H1 (cell line): ENCODE measurements at regions not wholly inside any gene's neighbourhood (a gene's known extent, or its start where the extent isn't known, plus 50 kb on each side); places are given as distances from the start of the nearest gene placed in this dataset.
A peak's percentile ranks its signal among the peaks of the same experiment; 100 is the strongest.

Source experiments
- CTCF ChIA-PET: fragments of 300-600 bp; sonication (Branson Sonifier 250); formaldehyde crosslinking; loops from one replicate; lab custom pipeline; 2021; ENCODE audit not compliant: partially characterized antibody; lab: Charles Lee
- POLR2A ChIA-PET: fragments of 300-600 bp; sonication (Branson Sonifier 250); formaldehyde crosslinking; loops from one replicate; lab custom pipeline; 2021; ENCODE audit warnings: inconsistent platforms; ENCODE audit not compliant: partially characterized antibody; lab: Charles Lee
- DNase-seq, 2 experiments: peaks; one replicate each; pipeline versions ENCODE4 v3.0.0 to v3.0.0-alpha.2; 2010 to 2022; ENCODE audit warnings: low spot score in 2 of 2, low read depth in 1 of 2, mixed read lengths in 1 of 2
- FAIRE-seq: peaks from 2 replicates; lab custom pipeline; 2011; peaks lifted over from hg19 to GRCh38; lab: Jason Lieb, UNC
- H2AFZ ChIP-seq: 2 replicates; pipeline ENCODE4 v1.8.1; 2012; ENCODE audit warnings: low read length, inconsistent platforms
- H2AK5ac ChIP-seq: 2 replicates; pipeline ENCODE4 v1.6.1; 2013; ENCODE audit warnings: low read depth, low read length
- H2BK120ac ChIP-seq: replicated peaks from 2 replicates; pipeline ENCODE3; 2013; ENCODE audit warnings: low read depth, low read length, inconsistent platforms
- H2BK12ac ChIP-seq: 2 replicates; pipeline ENCODE4 v1.6.1; 2013; ENCODE audit warnings: low read depth, low read length
- H2BK15ac ChIP-seq: 2 replicates; pipeline ENCODE4 v1.6.1; 2013; ENCODE audit warnings: low read length
- H2BK20ac ChIP-seq: 2 replicates; pipeline ENCODE4 v1.6.1; 2013; ENCODE audit warnings: low read length
- H2BK5ac ChIP-seq: 2 replicates; pipeline ENCODE4 v1.6.1; 2013; ENCODE audit warnings: low read depth, low read length
- H3K14ac ChIP-seq: 2 replicates; pipeline ENCODE4 v1.6.1; 2013; ENCODE audit warnings: inconsistent platforms; ENCODE audit not compliant: insufficient read length
- H3K18ac ChIP-seq: 2 replicates; pipeline ENCODE4 v1.6.1; 2013; ENCODE audit warnings: low read length; ENCODE audit errors: extremely low read depth
- H3K23ac ChIP-seq: 2 replicates; pipeline ENCODE4 v1.6.1; 2013; ENCODE audit warnings: inconsistent platforms; ENCODE audit not compliant: insufficient read length
- H3K23me2 ChIP-seq: 2 replicates; pipeline ENCODE4 v1.6.1; 2013; ENCODE audit warnings: low read depth, low read length
- H3K27ac ChIP-seq: 2 replicates; pipeline ENCODE4 v1.6.1; 2011; ENCODE audit warnings: low read depth, low read length, inconsistent platforms
- H3K27me3 ChIP-seq, 4 experiments: replicated peaks in 1 of 4; 1 replicate in 1 of 4; 2 replicates in 3 of 4; pipeline versions ENCODE4 v1.6.1 to v1.8.1; 2011 to 2013; ENCODE audit warnings: low read length in 3 of 4, mild to moderate bottlenecking in 3 of 4, inconsistent platforms in 2 of 4, mixed read lengths in 2 of 4, moderate library complexity in 1 of 4; ENCODE audit not compliant: control insufficient read depth in 3 of 4, insufficient read depth in 3 of 4; ENCODE audit errors: extremely low read depth in 1 of 4
- H3K36me3 ChIP-seq, 4 experiments: 2 replicates each; pipeline versions ENCODE4 v1.6.1 to v1.8.1; 2011 to 2013; ENCODE audit warnings: mild to moderate bottlenecking in 4 of 4, low read length in 3 of 4, moderate library complexity in 2 of 4, control low read depth in 1 of 4, inconsistent platforms in 1 of 4; ENCODE audit not compliant: insufficient read depth in 4 of 4, control insufficient read depth in 2 of 4
- H3K4ac ChIP-seq: replicated peaks from 2 replicates; pipeline ENCODE3; 2013; ENCODE audit warnings: low read length, low read depth, mixed read lengths, inconsistent platforms; ENCODE audit not compliant: insufficient read length
- H3K4me1 ChIP-seq, 4 experiments: replicated peaks in 1 of 4; 1 replicate in 1 of 4; 2 replicates in 3 of 4; pipeline versions ENCODE4 v1.6.1 to v1.8.1; 2011 to 2013; ENCODE audit warnings: low read length in 3 of 4, inconsistent platforms in 2 of 4, mixed read lengths in 1 of 4; ENCODE audit not compliant: insufficient read depth in 4 of 4, control insufficient read depth in 3 of 4
- H3K4me2 ChIP-seq, 2 experiments: 2 replicates each; pipeline versions ENCODE4 v1.6.1 to v1.8.1; 2011 to 2013; ENCODE audit warnings: low read depth in 2 of 2, low read length in 2 of 2, control low read depth in 1 of 2, inconsistent platforms in 1 of 2, mild to moderate bottlenecking in 1 of 2; ENCODE audit not compliant: insufficient read depth in 1 of 2
- H3K4me3 ChIP-seq, 4 experiments: fragments of 200-600, 300-600 bp in 1 of 4; sonication (generic), shearing (Covaris generic), sonication (Bioruptor Twin) in 1 of 4; 2 replicates each; pipeline versions ENCODE4 v1.5.1 to v1.8.1; 2011 to 2016; ENCODE audit warnings: low read length in 4 of 4, low read depth in 3 of 4, control low read depth in 2 of 4, inconsistent platforms in 2 of 4, mild to moderate bottlenecking in 2 of 4, mixed read lengths in 1 of 4, moderate library complexity in 1 of 4; ENCODE audit not compliant: insufficient read depth in 2 of 4; ENCODE audit errors: extremely low read depth in 1 of 4
- H3K56ac ChIP-seq: replicated peaks from 2 replicates; pipeline ENCODE3; 2013; ENCODE audit warnings: low read depth, mild to moderate bottlenecking, mixed read lengths, low read length, inconsistent platforms; ENCODE audit not compliant: insufficient read length
- H3K79me1 ChIP-seq: 2 replicates; pipeline ENCODE4 v1.6.1; 2013; ENCODE audit warnings: low read depth, low read length, control low read depth
- H3K79me2 ChIP-seq, 2 experiments: 2 replicates each; pipeline versions ENCODE4 v1.6.1 to v1.8.1; 2012 to 2013; ENCODE audit warnings: low read length in 2 of 2, mild to moderate bottlenecking in 2 of 2, inconsistent platforms in 1 of 2; ENCODE audit not compliant: insufficient read depth in 2 of 2, control insufficient read depth in 1 of 2
- H3K9ac ChIP-seq, 4 experiments: replicated peaks in 1 of 4; 1 replicate in 1 of 4; 2 replicates in 3 of 4; pipeline versions ENCODE4 v1.6.1 to v1.8.1; 2011 to 2013; ENCODE audit warnings: low read depth in 3 of 4, low read length in 3 of 4, control low read depth in 2 of 4, mild to moderate bottlenecking in 2 of 4, moderate library complexity in 2 of 4, inconsistent platforms in 1 of 4; ENCODE audit errors: extremely low read depth in 1 of 4
- H3K9me3 ChIP-seq, 2 experiments: 2 replicates each; pipeline versions ENCODE4 v1.6.1 to v1.8.1; 2012 to 2013; ENCODE audit warnings: mild to moderate bottlenecking in 2 of 2, moderate library complexity in 2 of 2, control low read depth in 1 of 2, inconsistent platforms in 1 of 2, low read depth in 1 of 2, low read length in 1 of 2, mixed read lengths in 1 of 2; ENCODE audit not compliant: insufficient read depth in 2 of 2
- H4K20me1 ChIP-seq, 2 experiments: replicated peaks in 1 of 2; 2 replicates each; pipeline versions ENCODE3 to v1.8.1; 2011 to 2013; ENCODE audit warnings: inconsistent platforms in 2 of 2, low read length in 2 of 2, mild to moderate bottlenecking in 1 of 2; ENCODE audit not compliant: insufficient read depth in 2 of 2, control insufficient read depth in 1 of 2
- H4K5ac ChIP-seq: 2 replicates; pipeline ENCODE4 v1.6.1; 2013; ENCODE audit warnings: low read length, low read depth, mixed read lengths, inconsistent platforms; ENCODE audit not compliant: insufficient read length
- H4K8ac ChIP-seq: 2 replicates; pipeline ENCODE4 v1.8.0; 2013; ENCODE audit warnings: mild to moderate bottlenecking, moderate library complexity, low read length, inconsistent platforms; ENCODE audit not compliant: insufficient read depth; ENCODE audit errors: extremely low read depth
- H4K91ac ChIP-seq: replicated peaks from 2 replicates; pipeline ENCODE3; 2013; ENCODE audit warnings: low read length, mixed read lengths, inconsistent platforms; ENCODE audit not compliant: insufficient read length
- BACH1 ChIP-seq: IDR thresholded peaks from 2 replicates; pipeline ENCODE4 v1.6.1; 2012; ENCODE audit warnings: low read length, improper control_type of control experiment
- BCL11A ChIP-seq, 2 experiments: IDR thresholded peaks; one replicate each; pipeline ENCODE4 v1.6.1; 2011; ENCODE audit warnings: low read depth in 2 of 2, low read length in 2 of 2, mild to moderate bottlenecking in 2 of 2
- BRCA1 ChIP-seq: IDR thresholded peaks from 2 replicates; pipeline ENCODE4 v1.6.1; 2012; ENCODE audit warnings: low read depth, low read length, improper control_type of control experiment
- CHD2 ChIP-seq: IDR thresholded peaks from 2 replicates; pipeline ENCODE4 v1.6.1; 2012; ENCODE audit warnings: low read length, improper control_type of control experiment
- EGR1 ChIP-seq: IDR thresholded peaks from 2 replicates; pipeline ENCODE4 v1.6.1; 2011; ENCODE audit warnings: low read depth, low read length, borderline replicate concordance
- EZH2 ChIP-seq: fragments of 200-600 bp; sonication (generic); IDR thresholded peaks from 2 replicates; pipeline ENCODE4 v1.7.1; 2012; ENCODE audit warnings: low read depth, mild to moderate bottlenecking, moderate library complexity, low read length, inconsistent platforms; ENCODE audit not compliant: severe bottlenecking
- NANOG ChIP-seq: IDR thresholded peaks from 2 replicates; pipeline ENCODE4 v1.6.1; 2011; ENCODE audit warnings: low read length, low read depth, mild to moderate bottlenecking, inconsistent platforms; ENCODE audit not compliant: insufficient read depth, poor library complexity, severe bottlenecking
- NRF1 ChIP-seq: IDR thresholded peaks from 2 replicates; pipeline ENCODE4 v1.6.1; 2011; ENCODE audit warnings: mild to moderate bottlenecking, low read depth, low read length, improper control_type of control experiment
- RAD21 ChIP-seq, 2 experiments: IDR thresholded peaks in 1 of 2; conservative IDR thresholded peaks in 1 of 2; 2 replicates each; pipeline ENCODE4 v1.6.1; 2011; ENCODE audit warnings: low read depth in 2 of 2, low read length in 2 of 2, improper control_type of control experiment in 1 of 2, inconsistent platforms in 1 of 2, mild to moderate bottlenecking in 1 of 2, moderate library complexity in 1 of 2
- RBBP5 ChIP-seq: IDR thresholded peaks from 2 replicates; pipeline ENCODE4 v1.7.1; 2012; ENCODE audit warnings: low read depth, mild to moderate bottlenecking, inconsistent platforms, low read length, moderate library complexity, borderline replicate concordance
- SIX5 ChIP-seq: IDR thresholded peaks from 2 replicates; pipeline ENCODE4 v1.6.1; 2011; ENCODE audit warnings: mild to moderate bottlenecking, low read depth, low read length
- TAF7 ChIP-seq: optimal IDR thresholded peaks from 2 replicates; pipeline ENCODE3; 2011; ENCODE audit warnings: low read depth, mild to moderate bottlenecking, inconsistent platforms, low read length, moderate library complexity, borderline replicate concordance
- YY1 ChIP-seq: IDR thresholded peaks from 2 replicates; pipeline ENCODE4 v1.6.1; 2011; ENCODE audit warnings: low read depth, mild to moderate bottlenecking, low read length
- WGBS, 2 experiments: shearing (Covaris generic) in 1 of 2; methylation state at CpG; one replicate each; pipeline versions ENCODE4 v1.1.6 to v1.1.7; 2013 to 2015; ENCODE audit warnings: low lambda C conversion rate in 2 of 2, mixed read lengths in 2 of 2, inconsistent platforms in 1 of 2, low coverage in 1 of 2, missing lambda C conversion rate in 1 of 2; ENCODE audit not compliant: insufficient replicate concordance in 2 of 2, insufficient coverage in 1 of 2, insufficient read length in 1 of 2; ENCODE audit errors: extremely low coverage in 1 of 2, missing lambda C conversion rate in 1 of 2; 5-methylcytosine and 5-hydroxymethylcytosine counted together

DNA sequence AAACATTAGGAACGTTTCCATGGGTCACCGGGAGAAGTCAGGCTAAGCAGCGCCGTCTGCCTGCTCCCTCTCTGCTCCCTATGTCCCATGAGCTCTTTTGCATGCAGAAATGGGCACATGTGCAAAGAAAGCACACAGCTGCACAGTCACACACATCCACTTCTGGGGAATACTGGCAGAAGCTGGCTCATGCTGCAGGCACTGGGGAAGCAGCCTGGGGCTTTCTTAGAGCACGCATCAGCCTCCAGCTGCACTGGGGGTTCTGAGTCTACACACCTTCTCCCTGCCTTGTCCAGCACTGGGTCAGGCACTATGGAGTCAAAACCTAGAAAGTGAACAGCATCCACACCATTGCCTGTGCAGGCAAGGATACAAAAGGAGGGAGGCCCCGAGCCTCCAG, 76.1 kb upstream of the FOXQ1 start:
- H3K23me2 ChIP-seq = no peaks in the 10 kb centered on the region
- no peaks in the 10 kb centered on the region for H3K36me3 ChIP-seq
- no peak overlapping the region for H2BK15ac ChIP-seq
- 0 out of 7 replicates have a peak, but pooled peaks cover 0 to 2% (median 0%) of the 10 kb centered on the region in 4 experiments for H3K27me3 ChIP-seq
- H4K91ac ChIP-seq = no peak overlapping the region
- no peak overlapping the region for H2BK20ac ChIP-seq
- no peak overlapping the region for H3K14ac ChIP-seq
- ChIA-PET CTCF (interaction anchor here (0.9 kb wide), 1 partner anchor 32 kb away, joined by 3 read pairs; no protein-coding TSS in a partner anchor), POLR2A (interaction anchor here (0.7 kb wide), 1 partner anchor 982 kb away, joined by 3 read pairs; no protein-coding TSS in a partner anchor)
- H4K20me1 ChIP-seq = no peaks in the 10 kb centered on the region
- H3K9me3 ChIP-seq = no peaks in the 10 kb centered on the region
- no peak overlapping the region for H3K56ac ChIP-seq
- H2AK5ac ChIP-seq = no peak overlapping the region
- H3K4ac ChIP-seq = no peak overlapping the region
- 93% methylated on average over 6 of the region's 6 CpGs; no CpG with 5 or more reads in 1 of the 2 experiments for WGBS, 2 experiments
- H3K27ac ChIP-seq = no peak overlapping the region
- H4K8ac ChIP-seq = no peak overlapping the region
- no peaks in the 10 kb centered on the region for H3K4me1 ChIP-seq
- H3K79me1 ChIP-seq = no peaks in the 10 kb centered on the region
- H2AFZ ChIP-seq = no peak overlapping the region; the same call in 1 of the 2 replicates
- H3K9ac ChIP-seq = no peak overlapping the region
- TF ChIP-seq RAD21 (IDR thresholded peaks at IDR 0.05 in 1 of 2, conservative IDR thresholded peaks at IDR 0.05 in 1 of 2; ENCODE audit: low read depth in 2 of 2, low read length in 2 of 2) (no peak), EZH2 (no peak), CHD2 (no peak), NANOG (no peak), BRCA1 (no peak), EGR1 (no peak), BACH1 (no peak), YY1 (no peak), SIX5 (no peak), RBBP5 (no peak), NRF1 (no peak), BCL11A (IDR thresholded peaks at IDR 0.05; ENCODE audit: low read depth in 2 of 2, low read length in 2 of 2) (no peak), TAF7 (no peak)
- H3K23ac ChIP-seq = no peak overlapping the region
- no peak overlapping the region for H3K4me2 ChIP-seq
- no peak overlapping the region for H2BK12ac ChIP-seq
- no peak overlapping the region for H2BK120ac ChIP-seq
- DNase-seq (peak in 1 of 2 experiments; percentile 22), FAIRE-seq (no peak)
- H2BK5ac ChIP-seq = no peak overlapping the region
- H4K5ac ChIP-seq = no peak overlapping the region
- H3K18ac ChIP-seq = no peak overlapping the region
- H3K4me3 ChIP-seq = no peak overlapping the region
- H3K79me2 ChIP-seq = no peaks in the 10 kb centered on the region
